ENCODE measurements at regions not wholly inside any gene's neighbourhood (a gene's known extent, or its start where the extent isn't known, plus 50 kb on each side); places are given as distances from the start of the nearest gene placed in this dataset.

- DNase-seq (ENCODE audit: extremely low read depth, insufficient read length), result no peak
- Histone ChIP-seq H3K36me3 (ENCODE audit: control insufficient read depth, insufficient read depth, low read length) (no peaks in the 10 kb centered on the region), H3K4me3 (replicated peaks; ENCODE audit: low read depth, low read length) (no peak overlapping the region), H3K27me3 (replicated peaks; ENCODE audit: control insufficient read depth, insufficient read depth, low read length) (no peaks in the 10 kb centered on the region)
- TF ChIP-seq CTCF (IDR thresholded peaks at IDR 0.05; ENCODE audit: insufficient read depth, low read length, poor library complexity, severe bottlenecking), result no peak
These were observed 252.4 kb upstream of the FAT4 start for GRCh38 chr4:125062115-125063050.

GRCh38 chr4:125060376-125060775, 254.4 kb upstream of the FAT4 start:
- H3K27me3 ChIP-seq (replicated peaks; ENCODE audit: control insufficient read depth, insufficient read depth, low read length), result no peaks in the 10 kb centered on the region
- DNase-seq (ENCODE audit: extremely low read depth, insufficient read length), result no peak
- no peak for TF ChIP-seq CTCF (IDR thresholded peaks at IDR 0.05; ENCODE audit: insufficient read depth, low read length, poor library complexity, severe bottlenecking)
- no peak overlapping the region for H3K4me3 ChIP-seq (replicated peaks; ENCODE audit: low read depth, low read length)
- H3K36me3 ChIP-seq (ENCODE audit: control insufficient read depth, insufficient read depth, low read length), result no peaks in the 10 kb centered on the region

- no peaks in the 10 kb centered on the region for H3K36me3 ChIP-seq (ENCODE audit: control insufficient read depth, insufficient read depth, low read length)
- no peak for TF ChIP-seq CTCF (IDR thresholded peaks at IDR 0.05; ENCODE audit: insufficient read depth, low read length, poor library complexity, severe bottlenecking)
- H3K4me3 ChIP-seq (replicated peaks; ENCODE audit: low read depth, low read length), result no peak overlapping the region
- DNase-seq (ENCODE audit: extremely low read depth, insufficient read length), result no peak
- no peaks in the 10 kb centered on the region for H3K27me3 ChIP-seq (replicated peaks; ENCODE audit: control insufficient read depth, insufficient read depth, low read length)
These were observed 265.0 kb upstream of the FAT4 start for GRCh38 chr4:125049711-125050110.

GRCh38 chr4:125045311-125045710, 269.4 kb upstream of the FAT4 start:
- no peaks in the 10 kb centered on the region for H3K36me3 ChIP-seq (ENCODE audit: control insufficient read depth, insufficient read depth, low read length)
- no peak for DNase-seq (ENCODE audit: extremely low read depth, insufficient read length)
- TF ChIP-seq CTCF (IDR thresholded peaks at IDR 0.05; ENCODE audit: insufficient read depth, low read length, poor library complexity, severe bottlenecking), result no peak
- H3K27me3 ChIP-seq (replicated peaks; ENCODE audit: control insufficient read depth, insufficient read depth, low read length), result no peaks in the 10 kb centered on the region
- H3K4me3 ChIP-seq (replicated peaks; ENCODE audit: low read depth, low read length), result no peak overlapping the region

GRCh38 chr4:125044886-125045285, 269.9 kb upstream of the FAT4 start:
- Histone ChIP-seq H3K27me3 (replicated peaks; ENCODE audit: control insufficient read depth, insufficient read depth, low read length) (no peaks in the 10 kb centered on the region), H3K36me3 (ENCODE audit: control insufficient read depth, insufficient read depth, low read length) (no peaks in the 10 kb centered on the region), H3K4me3 (replicated peaks; ENCODE audit: low read depth, low read length) (no peak overlapping the region)
- DNase-seq (ENCODE audit: extremely low read depth, insufficient read length), result no peak
- no peak for TF ChIP-seq CTCF (IDR thresholded peaks at IDR 0.05; ENCODE audit: insufficient read depth, low read length, poor library complexity, severe bottlenecking)
